ENCODE measurements at regions not wholly inside any gene's neighbourhood (a gene's known extent, or its start where the extent isn't known, plus 50 kb on each side); places are given as distances from the start of the nearest gene placed in this dataset.

DNA sequence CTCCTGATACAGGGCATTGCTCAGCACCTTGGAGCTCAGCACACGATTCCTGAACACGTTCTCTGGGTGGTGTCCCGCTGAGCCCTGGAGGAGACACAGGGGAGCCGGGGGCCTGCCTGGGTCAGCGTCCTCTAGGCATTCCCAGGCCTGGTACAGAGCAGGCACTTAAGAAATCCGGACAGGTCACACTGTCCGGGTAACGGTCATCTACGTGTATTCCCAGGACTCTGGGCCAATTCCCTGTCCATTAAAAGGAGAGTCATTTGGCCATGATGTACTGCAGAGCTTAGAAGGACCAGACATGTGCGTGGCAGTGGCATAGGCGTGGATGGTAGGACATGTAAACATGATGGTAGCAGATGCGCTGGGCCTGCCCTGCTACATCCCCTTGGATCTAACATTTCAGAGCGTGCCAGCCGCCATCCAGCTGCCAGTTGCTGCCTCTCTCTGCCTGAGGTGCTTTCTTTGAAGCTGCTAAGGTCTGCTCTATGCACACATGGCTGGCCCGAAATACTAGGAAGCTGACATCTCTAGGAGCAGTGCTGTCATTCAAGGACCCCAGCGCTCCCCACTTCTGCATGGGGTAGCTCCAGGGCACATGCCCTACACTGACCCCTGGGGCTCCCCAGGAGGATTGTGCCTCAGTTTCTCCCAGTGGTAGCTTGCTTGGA, 273.1 kb upstream of the RTL1 start:
- CTCF ChIA-PET = interaction anchor here (1.2 to 1.8 kb wide), 2 partner anchors 9 to 49 kb away, joined by 3 to 6 read pairs; no protein-coding TSS in a partner anchor

More for the DNA sequence above, 273.1 kb upstream of the RTL1 start:
- Histone ChIP-seq H3K4me3 (replicated peaks in 1 of 3; ENCODE audit: insufficient read depth in 1 of 3, low read depth in 1 of 3, low read length in 3 of 3) (no peak overlapping the region), H3K4me2 (ENCODE audit: insufficient read depth, low read length) (no peak overlapping the region), H3K27me3 (ENCODE audit: control insufficient read depth in 2 of 2, insufficient read depth in 2 of 2, low read length in 2 of 2) (no peaks in the 10 kb centered on the region), H3K4me1 (ENCODE audit: control insufficient read depth, extremely low read depth, insufficient read depth, low read length) (no peaks in the 10 kb centered on the region), H3K9ac (replicated peaks; ENCODE audit: extremely low read depth, insufficient read depth, low read length) (no peak overlapping the region), H4K20me1 (replicated peaks; ENCODE audit: control insufficient read depth, extremely low read depth, insufficient read depth, low read length) (no peaks in the 10 kb centered on the region), H3K9me3 (replicated peaks; ENCODE audit: control insufficient read depth, insufficient read depth, low read length) (no peaks in the 10 kb centered on the region), H3K36me3 (ENCODE audit: control insufficient read depth in 2 of 2, extremely low read depth in 1 of 2, insufficient read depth in 2 of 2, low read length in 2 of 2) (no peaks in the 10 kb centered on the region), H3K79me2 (ENCODE audit: control insufficient read depth, insufficient read depth, low read length) (no peaks in the 10 kb centered on the region), H3K9me1 (replicated peaks; ENCODE audit: control insufficient read depth, extremely low read depth, insufficient read depth, low read length) (no peaks in the 10 kb centered on the region), H2AFZ (ENCODE audit: low read depth, low read length) (no peak overlapping the region), H3K27ac (ENCODE audit: insufficient read depth, low read depth, low read length) (no peak overlapping the region)
- FAIRE-seq = no peak
- no peak for DNase-seq (ENCODE audit: low read depth, low spot score)
- no TSS peak for BruUV-seq (replicated peaks)
- TF ChIP-seq POLR2A (IDR thresholded peaks at IDR 0.05; ENCODE audit: low read depth, low read length) (no peak), FOS (IDR thresholded peaks at IDR 0.05; ENCODE audit: borderline replicate concordance, insufficient read depth, low read length) (no peak), EZH2 (IDR thresholded peaks at IDR 0.05; ENCODE audit: borderline replicate concordance, low read depth, low read length, severe bottlenecking) (no peak), GATA2 (IDR thresholded peaks at IDR 0.05; ENCODE audit: insufficient read depth, insufficient read length, low read depth, low read length) (no peak), MYC (IDR thresholded peaks at IDR 0.05; ENCODE audit: low read depth, low read length) (no peak), POLR2AphosphoS5 (IDR thresholded peaks at IDR 0.05; ENCODE audit: insufficient read depth, low read depth, low read length) (no peak), JUN (IDR thresholded peaks at IDR 0.05; ENCODE audit: borderline replicate concordance, insufficient read depth, insufficient read length, low read depth) (no peak)
- TF ChIP-seq, protein P1, sequence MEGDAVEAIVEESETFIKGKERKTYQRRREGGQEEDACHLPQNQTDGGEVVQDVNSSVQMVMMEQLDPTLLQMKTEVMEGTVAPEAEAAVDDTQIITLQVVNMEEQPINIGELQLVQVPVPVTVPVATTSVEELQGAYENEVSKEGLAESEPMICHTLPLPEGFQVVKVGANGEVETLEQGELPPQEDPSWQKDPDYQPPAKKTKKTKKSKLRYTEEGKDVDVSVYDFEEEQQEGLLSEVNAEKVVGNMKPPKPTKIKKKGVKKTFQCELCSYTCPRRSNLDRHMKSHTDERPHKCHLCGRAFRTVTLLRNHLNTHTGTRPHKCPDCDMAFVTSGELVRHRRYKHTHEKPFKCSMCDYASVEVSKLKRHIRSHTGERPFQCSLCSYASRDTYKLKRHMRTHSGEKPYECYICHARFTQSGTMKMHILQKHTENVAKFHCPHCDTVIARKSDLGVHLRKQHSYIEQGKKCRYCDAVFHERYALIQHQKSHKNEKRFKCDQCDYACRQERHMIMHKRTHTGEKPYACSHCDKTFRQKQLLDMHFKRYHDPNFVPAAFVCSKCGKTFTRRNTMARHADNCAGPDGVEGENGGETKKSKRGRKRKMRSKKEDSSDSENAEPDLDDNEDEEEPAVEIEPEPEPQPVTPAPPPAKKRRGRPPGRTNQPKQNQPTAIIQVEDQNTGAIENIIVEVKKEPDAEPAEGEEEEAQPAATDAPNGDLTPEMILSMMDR (IDR thresholded peaks at IDR 0.05; ENCODE audit: extremely low read depth in 1 of 2, insufficient read depth in 1 of 2, low read depth in 1 of 2, low read length in 2 of 2) = no peak
- TF ChIP-seq, protein P2, sequence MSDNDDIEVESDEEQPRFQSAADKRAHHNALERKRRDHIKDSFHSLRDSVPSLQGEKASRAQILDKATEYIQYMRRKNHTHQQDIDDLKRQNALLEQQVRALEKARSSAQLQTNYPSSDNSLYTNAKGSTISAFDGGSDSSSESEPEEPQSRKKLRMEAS (IDR thresholded peaks at IDR 0.05; ENCODE audit: insufficient read depth, insufficient read length) = no peak
- intact Hi-C loops (cut with micrococcal nuclease) (no loop called here), dilution Hi-C loops (cut with MboI; ENCODE audit: extremely low pct_ligation_motif_present, low sequenced_read_pairs) (no loop called here)
- POLR2A ChIA-PET = no interaction called here

Measured in endothelial cell of umbilical vein (primary cell).